Progenitor cell of endocrine pancreas (in vitro differentiated cells): ENCODE measurements at regions not wholly inside any gene's neighbourhood (a gene's known extent, or its start where the extent isn't known, plus 50 kb on each side); places are given as distances from the start of the nearest gene placed in this dataset.

Source experiments
- DNase-seq: peaks from one replicate; pipeline ENCODE4 v3.0.0; 2021; ENCODE audit warnings: low spot score; ENCODE audit not compliant: unreplicated experiment
- H3K27ac Mint-ChIP-seq: 2 replicates; pipeline ENCODE4 v1.8.0; 2021; ENCODE audit warnings: mild to moderate bottlenecking, moderate library complexity, mixed read lengths
- H3K27me3 Mint-ChIP-seq: 2 replicates; pipeline ENCODE4 v1.8.0; 2021; ENCODE audit warnings: mixed read lengths
- H3K36me3 Mint-ChIP-seq: 2 replicates; pipeline ENCODE4 v1.8.0; 2022; ENCODE audit warnings: mixed read lengths; ENCODE audit not compliant: insufficient read depth
- H3K4me1 Mint-ChIP-seq: 2 replicates; pipeline ENCODE4 v1.8.0; 2021; ENCODE audit warnings: low read depth, mixed read lengths
- H3K4me3 Mint-ChIP-seq: 2 replicates; pipeline ENCODE4 v1.8.0; 2021; ENCODE audit warnings: low read depth, mild to moderate bottlenecking, moderate library complexity, mixed read lengths
- H3K9me3 Mint-ChIP-seq: 2 replicates; pipeline ENCODE4 v1.8.0; 2021; ENCODE audit warnings: low read depth, mixed read lengths
- CTCF ChIP-seq: fragments of 200-600 bp; sonication (generic); IDR thresholded peaks from one replicate; pipeline ENCODE4 v1.5.0; 2021; ENCODE audit warnings: antibody characterized with exemption, mild to moderate bottlenecking; ENCODE audit not compliant: unreplicated experiment

- Mint-ChIP-seq H3K27ac (no peak overlapping the region), H3K4me3 (no peak overlapping the region), H3K4me1 (no peaks in the 10 kb centered on the region), H3K36me3 (no peaks in the 10 kb centered on the region), H3K27me3 (no peaks in the 10 kb centered on the region), H3K9me3 (peaks cover 9% of the 10 kb centered on the region)
- no peak for TF ChIP-seq CTCF
- no peak for DNase-seq
These were observed 412.7 kb upstream of the SORCS1 start for GRCh38 chr10:107577221-107577620.

- Mint-ChIP-seq H3K4me3 (no peak overlapping the region), H3K9me3 (peaks cover 9% of the 10 kb centered on the region), H3K36me3 (no peaks in the 10 kb centered on the region), H3K27me3 (no peaks in the 10 kb centered on the region), H3K27ac (no peak overlapping the region), H3K4me1 (no peaks in the 10 kb centered on the region)
- no peak for TF ChIP-seq CTCF
- DNase-seq = no peak
These were observed 412.2 kb upstream of the SORCS1 start for GRCh38 chr10:107576746-107577145.

DNA sequence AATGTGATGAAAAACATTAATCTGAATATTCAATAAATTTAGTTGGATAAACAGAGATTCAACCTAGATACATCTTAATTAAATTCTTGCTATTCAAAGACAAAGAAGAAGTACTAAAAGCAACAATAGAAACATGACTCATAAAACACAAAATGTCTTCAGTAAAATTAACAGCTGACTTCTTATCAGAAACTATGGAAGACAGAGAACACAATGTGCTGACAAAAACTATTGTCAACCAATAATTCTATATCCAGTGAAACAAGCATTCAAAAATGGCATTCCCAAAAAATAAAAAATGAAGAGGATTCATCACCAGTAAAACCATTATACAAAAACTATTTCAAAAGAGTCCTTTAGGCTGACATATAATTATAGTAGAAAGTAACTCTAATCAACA lies 400.5 kb upstream of the SORCS1 start:
- no peaks in the 10 kb centered on the region for H3K27me3 Mint-ChIP-seq
- no peaks in the 10 kb centered on the region for H3K36me3 Mint-ChIP-seq
- no peaks in the 10 kb centered on the region for H3K4me1 Mint-ChIP-seq

DNA sequence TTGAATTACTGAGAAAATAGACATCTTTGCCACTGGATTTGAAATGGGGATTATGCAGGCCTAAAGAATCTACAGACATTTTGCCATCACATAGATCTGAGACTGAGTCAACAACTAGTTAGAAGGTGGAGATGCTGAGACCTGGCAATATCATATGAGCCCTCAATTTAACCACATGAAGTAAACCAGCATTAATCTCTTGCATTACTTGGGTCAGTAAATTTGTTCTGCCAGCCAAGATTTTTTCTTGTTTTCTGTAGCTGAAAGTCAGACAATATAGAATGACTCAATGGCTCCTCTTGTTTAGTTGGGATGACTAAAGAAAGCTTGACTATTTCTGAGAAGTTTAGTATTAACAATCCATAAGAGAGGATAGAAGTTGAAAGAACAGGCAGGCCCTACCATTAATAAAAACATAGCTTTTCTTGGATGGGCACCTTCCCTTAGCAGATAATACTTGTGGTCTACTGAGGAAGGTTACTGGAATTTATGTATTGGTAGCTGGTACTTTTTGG lies 396.7 kb upstream of the SORCS1 start:
- Mint-ChIP-seq H3K9me3 (peaks cover 6% of the 10 kb centered on the region), H3K36me3 (no peaks in the 10 kb centered on the region), H3K27ac (no peak overlapping the region), H3K4me1 (no peaks in the 10 kb centered on the region), H3K27me3 (no peaks in the 10 kb centered on the region), H3K4me3 (no peak overlapping the region)
- no peak for DNase-seq
- TF ChIP-seq CTCF = no peak

More for the DNA sequence above, 400.5 kb upstream of the SORCS1 start:
- DNase-seq = no peak
- no peak overlapping the region for H3K27ac Mint-ChIP-seq
- H3K4me3 Mint-ChIP-seq = no peak overlapping the region
- no peak for TF ChIP-seq CTCF
- peaks cover 24% of the 10 kb centered on the region for H3K9me3 Mint-ChIP-seq

- Mint-ChIP-seq H3K36me3 (no peaks in the 10 kb centered on the region), H3K9me3 (no peaks in the 10 kb centered on the region), H3K4me1 (no peaks in the 10 kb centered on the region), H3K27me3 (no peaks in the 10 kb centered on the region), H3K4me3 (no peak overlapping the region), H3K27ac (no peak overlapping the region)
- no peak for DNase-seq
- TF ChIP-seq CTCF = no peak
These were observed 393.4 kb upstream of the SORCS1 start for GRCh38 chr10:107557916-107558315.
